Nephron progenitor cell (in vitro differentiated cells): ENCODE measurements at regions not wholly inside any gene's neighbourhood (a gene's known extent, or its start where the extent isn't known, plus 50 kb on each side); places are given as distances from the start of the nearest gene placed in this dataset.

Experiments
- DNase-seq: peaks from one replicate; pipeline ENCODE4 v3.0.0; 2021
- H3K27ac Mint-ChIP-seq: 2 replicates; pipeline ENCODE4 v1.8.0; 2021; ENCODE audit warnings: mild to moderate bottlenecking, moderate library complexity, mixed read lengths
- H3K27me3 Mint-ChIP-seq: 2 replicates; pipeline ENCODE4 v1.8.0; 2021; ENCODE audit warnings: mild to moderate bottlenecking, low read depth, mixed read lengths; ENCODE audit not compliant: poor library complexity
- H3K36me3 Mint-ChIP-seq: 2 replicates; pipeline ENCODE4 v1.8.0; 2021; ENCODE audit warnings: low read depth, mixed read lengths
- H3K4me1 Mint-ChIP-seq: 2 replicates; pipeline ENCODE4 v1.8.0; 2021; ENCODE audit warnings: mixed read lengths
- H3K4me3 Mint-ChIP-seq: 2 replicates; pipeline ENCODE4 v1.8.0; 2021; ENCODE audit warnings: mild to moderate bottlenecking, moderate library complexity, mixed read lengths
- H3K9me3 Mint-ChIP-seq: 2 replicates; pipeline ENCODE4 v1.8.0; 2021; ENCODE audit warnings: mild to moderate bottlenecking, moderate library complexity, mixed read lengths
- TF ChIP-seq, protein P1 (sequence below): fragments of 200-600 bp; sonication (generic); IDR thresholded peaks from 2 replicates; pipeline ENCODE4 v1.5.0; 2021; ENCODE audit warnings: antibody characterized with exemption

DNA sequence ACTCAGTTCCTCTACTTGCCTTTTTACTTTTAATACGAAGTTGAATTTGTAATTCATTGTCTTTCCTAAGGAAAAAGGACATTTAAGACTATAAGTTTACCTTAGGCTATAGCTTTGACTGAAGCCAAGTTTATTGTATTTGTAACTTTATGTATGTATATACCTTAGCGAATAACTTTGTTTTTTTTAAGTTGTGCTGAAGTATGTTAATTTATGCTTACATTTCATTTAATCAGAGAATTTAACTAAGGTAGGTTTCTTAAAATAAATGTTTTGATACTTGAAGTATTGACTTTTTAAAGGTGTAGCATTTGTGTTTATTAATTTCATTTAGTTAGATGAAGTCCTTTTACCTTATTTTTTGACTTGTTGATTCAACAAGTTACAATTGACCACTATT, 55.2 kb upstream of the TPTE start:
- Mint-ChIP-seq H3K4me1 (no peaks in the 10 kb centered on the region), H3K27ac (no peak overlapping the region), H3K4me3 (no peak overlapping the region), H3K9me3 (no peaks in the 10 kb centered on the region), H3K36me3 (no peaks in the 10 kb centered on the region), H3K27me3 (no peaks in the 10 kb centered on the region)
- no peak for DNase-seq
- TF ChIP-seq, protein P1, sequence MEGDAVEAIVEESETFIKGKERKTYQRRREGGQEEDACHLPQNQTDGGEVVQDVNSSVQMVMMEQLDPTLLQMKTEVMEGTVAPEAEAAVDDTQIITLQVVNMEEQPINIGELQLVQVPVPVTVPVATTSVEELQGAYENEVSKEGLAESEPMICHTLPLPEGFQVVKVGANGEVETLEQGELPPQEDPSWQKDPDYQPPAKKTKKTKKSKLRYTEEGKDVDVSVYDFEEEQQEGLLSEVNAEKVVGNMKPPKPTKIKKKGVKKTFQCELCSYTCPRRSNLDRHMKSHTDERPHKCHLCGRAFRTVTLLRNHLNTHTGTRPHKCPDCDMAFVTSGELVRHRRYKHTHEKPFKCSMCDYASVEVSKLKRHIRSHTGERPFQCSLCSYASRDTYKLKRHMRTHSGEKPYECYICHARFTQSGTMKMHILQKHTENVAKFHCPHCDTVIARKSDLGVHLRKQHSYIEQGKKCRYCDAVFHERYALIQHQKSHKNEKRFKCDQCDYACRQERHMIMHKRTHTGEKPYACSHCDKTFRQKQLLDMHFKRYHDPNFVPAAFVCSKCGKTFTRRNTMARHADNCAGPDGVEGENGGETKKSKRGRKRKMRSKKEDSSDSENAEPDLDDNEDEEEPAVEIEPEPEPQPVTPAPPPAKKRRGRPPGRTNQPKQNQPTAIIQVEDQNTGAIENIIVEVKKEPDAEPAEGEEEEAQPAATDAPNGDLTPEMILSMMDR = no peak
